Brain microvascular endothelial cell (primary cell): ENCODE measurements at regions not wholly inside any gene's neighbourhood (a gene's known extent, or its start where the extent isn't known, plus 50 kb on each side); places are given as distances from the start of the nearest gene placed in this dataset.

ENCODE experiments used
- DNase-seq: peaks from one replicate; pipeline ENCODE4 v3.0.0-alpha.2; 2020
- H3K27ac ChIP-seq: fragments of 250-450 bp; sonication (Bioruptor Pico); 2 replicates; pipeline ENCODE4 v1.5.1; 2020; ENCODE audit warnings: mild to moderate bottlenecking, moderate library complexity
- H3K27me3 ChIP-seq: fragments of 250-450 bp; sonication (Bioruptor Pico); replicated peaks from 2 replicates; pipeline ENCODE4 v1.5.1; 2020; ENCODE audit warnings: mild to moderate bottlenecking
- H3K36me3 ChIP-seq: fragments of 250-450 bp; sonication (Bioruptor Pico); replicated peaks from 2 replicates; pipeline ENCODE4 v1.5.1; 2020; ENCODE audit warnings: mild to moderate bottlenecking
- H3K4me3 ChIP-seq: 2 replicates; pipeline ENCODE4 v1.5.1; 2011; ENCODE audit warnings: low read depth, mild to moderate bottlenecking, control low read depth, low read length, moderate library complexity
- in situ Hi-C: cut with HindIII; loops from 2 replicates; pipeline ENCODE4 v1.10.0; 2017; ENCODE audit warnings: low sequenced_read_pairs, low pct_ligation_motif_present
- TF ChIP-seq, protein P1 (sequence below): IDR thresholded peaks from 2 replicates; pipeline ENCODE4 v1.5.1; 2011; ENCODE audit warnings: low read depth, mild to moderate bottlenecking, moderate library complexity, low read length, control low read depth, inconsistent platforms; ENCODE audit errors: missing control alignments

DNA sequence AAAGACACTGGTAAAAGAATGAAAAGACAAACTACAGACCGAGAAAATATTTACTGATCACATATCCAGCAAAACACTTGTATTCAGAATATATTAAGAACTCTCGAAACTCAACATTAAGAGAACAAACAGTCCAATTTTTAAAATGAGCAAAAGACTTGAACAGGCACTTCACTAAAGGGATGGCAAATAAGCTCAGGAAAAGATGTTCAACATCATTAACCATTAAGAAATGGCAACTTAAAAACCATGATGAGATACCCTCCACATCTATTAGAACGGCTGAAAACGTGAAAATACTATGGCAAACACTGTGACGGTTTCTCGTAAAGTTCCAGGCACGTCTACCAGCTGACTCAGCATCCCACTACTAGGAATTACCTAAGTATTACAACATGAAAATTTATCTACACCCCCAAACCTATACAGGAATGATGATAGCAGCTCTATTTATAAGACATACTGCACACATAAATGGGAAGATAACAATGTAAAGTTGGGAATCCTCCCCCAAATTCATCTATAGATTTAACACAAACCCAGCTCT lies 86.1 kb upstream of the PROK2 start:
- H3K36me3 ChIP-seq: no peaks in the 10 kb centered on the region
- H3K27ac ChIP-seq: no peak overlapping the region
- no peak for DNase-seq
- in situ Hi-C loops: no loop called here
- no peak overlapping the region for H3K4me3 ChIP-seq
- TF ChIP-seq, protein P1, sequence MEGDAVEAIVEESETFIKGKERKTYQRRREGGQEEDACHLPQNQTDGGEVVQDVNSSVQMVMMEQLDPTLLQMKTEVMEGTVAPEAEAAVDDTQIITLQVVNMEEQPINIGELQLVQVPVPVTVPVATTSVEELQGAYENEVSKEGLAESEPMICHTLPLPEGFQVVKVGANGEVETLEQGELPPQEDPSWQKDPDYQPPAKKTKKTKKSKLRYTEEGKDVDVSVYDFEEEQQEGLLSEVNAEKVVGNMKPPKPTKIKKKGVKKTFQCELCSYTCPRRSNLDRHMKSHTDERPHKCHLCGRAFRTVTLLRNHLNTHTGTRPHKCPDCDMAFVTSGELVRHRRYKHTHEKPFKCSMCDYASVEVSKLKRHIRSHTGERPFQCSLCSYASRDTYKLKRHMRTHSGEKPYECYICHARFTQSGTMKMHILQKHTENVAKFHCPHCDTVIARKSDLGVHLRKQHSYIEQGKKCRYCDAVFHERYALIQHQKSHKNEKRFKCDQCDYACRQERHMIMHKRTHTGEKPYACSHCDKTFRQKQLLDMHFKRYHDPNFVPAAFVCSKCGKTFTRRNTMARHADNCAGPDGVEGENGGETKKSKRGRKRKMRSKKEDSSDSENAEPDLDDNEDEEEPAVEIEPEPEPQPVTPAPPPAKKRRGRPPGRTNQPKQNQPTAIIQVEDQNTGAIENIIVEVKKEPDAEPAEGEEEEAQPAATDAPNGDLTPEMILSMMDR: no peak
- no peaks in the 10 kb centered on the region for H3K27me3 ChIP-seq

DNA sequence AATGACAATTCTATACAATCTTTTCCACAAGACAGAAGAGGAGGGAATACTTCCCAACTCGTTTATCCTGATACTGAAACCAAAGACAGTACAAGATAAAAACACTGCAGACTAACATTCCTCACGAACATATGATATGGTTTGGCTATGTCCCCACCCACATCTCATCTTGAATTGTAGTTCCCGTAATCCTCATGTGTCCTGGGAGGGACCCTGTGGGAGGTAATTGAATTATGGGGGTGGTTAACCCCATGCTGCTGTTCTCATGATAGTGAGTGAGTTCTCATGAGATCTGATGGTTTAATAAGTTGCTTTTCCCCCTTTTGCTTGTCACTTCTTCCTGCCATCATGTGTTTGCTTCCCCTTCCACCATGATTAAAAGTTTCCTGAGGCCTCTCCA lies 83.9 kb upstream of the PROK2 start:
- H3K4me3 ChIP-seq: no peak overlapping the region
- no peaks in the 10 kb centered on the region for H3K27me3 ChIP-seq
- in situ Hi-C loops: no loop called here
- DNase-seq: no peak
- TF ChIP-seq, protein P1: no peak
- no peaks in the 10 kb centered on the region for H3K36me3 ChIP-seq
- H3K27ac ChIP-seq: no peak overlapping the region

DNA sequence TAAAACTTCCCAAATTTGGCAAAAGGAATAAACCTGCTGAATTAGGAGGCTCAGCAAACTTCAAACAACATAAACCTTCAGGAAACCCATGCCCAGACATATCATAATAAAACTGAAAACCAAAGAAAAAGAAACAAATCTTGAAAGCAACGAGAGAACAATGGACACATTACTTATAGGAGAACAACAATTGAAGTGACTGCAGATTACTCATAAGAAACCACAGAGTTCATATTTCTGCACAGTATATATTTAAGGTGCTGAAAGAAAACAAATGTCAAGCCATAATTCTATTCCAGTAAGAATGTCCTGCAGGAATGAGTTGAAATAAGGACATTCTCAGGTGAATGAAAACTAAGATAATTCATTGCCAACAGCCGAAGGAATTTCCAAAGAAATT lies 80.8 kb upstream of the PROK2 start:
- Histone ChIP-seq H3K4me3 (no peak overlapping the region), H3K27me3 (no peaks in the 10 kb centered on the region), H3K36me3 (no peaks in the 10 kb centered on the region), H3K27ac (no peak overlapping the region)
- DNase-seq: no peak
- in situ Hi-C loops: no loop called here
- TF ChIP-seq, protein P1: no peak

DNA sequence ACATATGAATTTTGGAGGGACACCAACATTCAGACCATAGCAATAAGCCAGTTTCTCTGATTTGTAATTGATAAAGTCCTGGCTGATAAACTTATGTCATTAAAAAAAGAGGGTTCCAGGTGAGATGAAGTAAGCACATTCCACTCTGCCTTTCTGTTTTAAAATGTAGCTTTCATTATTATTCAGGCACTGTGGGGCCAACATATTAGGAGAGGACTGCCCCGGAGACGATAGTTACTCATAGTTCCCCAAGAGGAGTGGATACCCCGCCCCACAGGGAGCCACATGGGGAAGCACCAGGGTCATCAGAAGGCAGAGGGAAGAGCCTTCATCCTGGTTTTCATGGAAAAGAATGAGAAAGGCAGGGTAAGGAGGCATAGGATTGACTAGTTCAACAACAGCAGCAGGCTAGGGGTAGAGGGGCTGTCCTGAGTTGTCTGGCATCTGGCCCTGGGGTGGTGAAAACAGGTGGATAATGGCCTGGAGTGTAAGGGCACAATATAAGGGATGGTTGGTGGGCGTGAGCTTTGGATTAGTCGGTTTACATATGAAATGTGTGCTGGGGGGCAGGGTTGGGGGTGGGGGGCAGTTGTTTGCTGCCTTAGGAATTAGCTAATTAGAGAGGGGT lies 78.7 kb upstream of the PROK2 start:
- no peaks in the 10 kb centered on the region for H3K36me3 ChIP-seq
- no peak overlapping the region for H3K27ac ChIP-seq
- in situ Hi-C loops: no loop called here
- TF ChIP-seq, protein P1: no peak
- no peak overlapping the region for H3K4me3 ChIP-seq
- H3K27me3 ChIP-seq: no peaks in the 10 kb centered on the region
- no peak for DNase-seq

DNA sequence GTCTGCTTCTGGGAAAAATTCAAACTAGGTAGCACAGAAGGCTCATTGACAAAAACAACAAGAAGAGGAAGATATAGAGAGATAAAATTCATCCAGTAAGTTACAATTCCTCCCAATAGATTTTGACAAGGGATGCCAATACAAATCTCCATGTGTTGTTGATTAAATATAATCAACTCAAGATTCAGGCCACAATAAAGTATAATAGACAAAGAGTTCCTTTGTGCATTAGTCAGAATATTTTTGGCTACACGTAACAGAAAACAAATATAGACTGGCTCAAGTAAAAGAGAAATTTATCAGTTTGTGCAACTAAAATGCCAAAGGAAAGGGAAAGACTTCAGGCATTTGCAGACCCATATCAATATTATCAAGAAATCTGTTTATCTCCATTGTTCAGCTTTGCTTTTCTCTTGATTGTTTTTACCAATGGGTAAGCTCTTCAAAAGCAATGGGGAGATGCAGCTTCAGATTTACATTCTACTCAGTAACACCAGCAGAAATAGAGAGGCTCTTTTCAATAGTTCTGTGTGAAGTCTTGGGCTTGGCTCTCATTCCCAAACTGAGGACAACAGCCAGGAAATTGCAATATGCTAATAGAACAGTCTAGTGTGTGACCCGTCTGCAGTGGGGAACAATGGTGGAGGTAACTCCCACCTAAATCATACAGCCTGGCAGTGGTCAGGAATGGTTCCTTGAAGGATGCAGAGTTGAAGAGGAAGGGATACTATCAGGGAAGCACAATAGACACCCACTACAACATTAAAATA lies 77.6 kb upstream of the PROK2 start:
- DNase-seq: no peak
- Histone ChIP-seq H3K36me3 (no peaks in the 10 kb centered on the region), H3K27me3 (no peaks in the 10 kb centered on the region), H3K4me3 (no peak overlapping the region), H3K27ac (no peak overlapping the region)
- TF ChIP-seq, protein P1: no peak
- in situ Hi-C loops: no loop called here

DNA sequence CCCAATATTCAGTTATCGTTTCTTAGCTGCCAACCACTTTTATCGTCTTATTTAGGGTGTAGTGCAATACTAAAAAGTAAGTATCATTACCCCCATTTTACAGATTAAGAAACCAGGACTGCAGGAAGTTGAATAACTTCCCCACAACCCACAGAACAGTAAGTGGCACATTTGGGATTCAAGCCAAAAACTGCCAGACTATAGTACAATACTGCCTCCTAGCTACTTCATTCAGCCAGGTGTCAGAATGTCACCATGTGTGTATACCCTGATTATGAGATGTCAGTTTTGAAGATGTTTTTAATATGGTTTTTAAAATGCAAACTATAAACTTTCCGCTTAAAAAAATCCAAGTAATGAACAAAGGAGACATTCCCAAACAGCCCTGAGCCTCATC lies 74.2 kb upstream of the PROK2 start:
- Histone ChIP-seq H3K4me3 (no peak overlapping the region), H3K36me3 (no peaks in the 10 kb centered on the region), H3K27me3 (no peaks in the 10 kb centered on the region), H3K27ac (no peak overlapping the region)
- in situ Hi-C loops: no loop called here
- TF ChIP-seq, protein P1: peak; percentile 19
- no peak for DNase-seq
